VCaP (cell line): ENCODE measurements at regions not wholly inside any gene's neighbourhood (a gene's known extent, or its start where the extent isn't known, plus 50 kb on each side); places are given as distances from the start of the nearest gene placed in this dataset.

ENCODE experiments used
- H3K27ac ChIP-seq: fragments of 450-650 bp; 2 replicates; pipeline ENCODE4 v1.5.1; 2017
- TF ChIP-seq, protein P1 (sequence below): fragments of 450-650 bp; conservative IDR thresholded peaks from 2 replicates; pipeline ENCODE4 v1.5.1; 2017; ENCODE audit warnings: mild to moderate bottlenecking, moderate library complexity

GRCh38 chr6:62889240-62889639 is 322.0 kb upstream of the FKBP1C start:
- TF ChIP-seq, protein P1, sequence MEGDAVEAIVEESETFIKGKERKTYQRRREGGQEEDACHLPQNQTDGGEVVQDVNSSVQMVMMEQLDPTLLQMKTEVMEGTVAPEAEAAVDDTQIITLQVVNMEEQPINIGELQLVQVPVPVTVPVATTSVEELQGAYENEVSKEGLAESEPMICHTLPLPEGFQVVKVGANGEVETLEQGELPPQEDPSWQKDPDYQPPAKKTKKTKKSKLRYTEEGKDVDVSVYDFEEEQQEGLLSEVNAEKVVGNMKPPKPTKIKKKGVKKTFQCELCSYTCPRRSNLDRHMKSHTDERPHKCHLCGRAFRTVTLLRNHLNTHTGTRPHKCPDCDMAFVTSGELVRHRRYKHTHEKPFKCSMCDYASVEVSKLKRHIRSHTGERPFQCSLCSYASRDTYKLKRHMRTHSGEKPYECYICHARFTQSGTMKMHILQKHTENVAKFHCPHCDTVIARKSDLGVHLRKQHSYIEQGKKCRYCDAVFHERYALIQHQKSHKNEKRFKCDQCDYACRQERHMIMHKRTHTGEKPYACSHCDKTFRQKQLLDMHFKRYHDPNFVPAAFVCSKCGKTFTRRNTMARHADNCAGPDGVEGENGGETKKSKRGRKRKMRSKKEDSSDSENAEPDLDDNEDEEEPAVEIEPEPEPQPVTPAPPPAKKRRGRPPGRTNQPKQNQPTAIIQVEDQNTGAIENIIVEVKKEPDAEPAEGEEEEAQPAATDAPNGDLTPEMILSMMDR = no peak
- no peak overlapping the region for H3K27ac ChIP-seq

- TF ChIP-seq, protein P1 = peak; percentile 76
- no peak overlapping the region for H3K27ac ChIP-seq
Observed at GRCh38 chr6:62891065-62891647, 320.1 kb upstream of the FKBP1C start.

DNA sequence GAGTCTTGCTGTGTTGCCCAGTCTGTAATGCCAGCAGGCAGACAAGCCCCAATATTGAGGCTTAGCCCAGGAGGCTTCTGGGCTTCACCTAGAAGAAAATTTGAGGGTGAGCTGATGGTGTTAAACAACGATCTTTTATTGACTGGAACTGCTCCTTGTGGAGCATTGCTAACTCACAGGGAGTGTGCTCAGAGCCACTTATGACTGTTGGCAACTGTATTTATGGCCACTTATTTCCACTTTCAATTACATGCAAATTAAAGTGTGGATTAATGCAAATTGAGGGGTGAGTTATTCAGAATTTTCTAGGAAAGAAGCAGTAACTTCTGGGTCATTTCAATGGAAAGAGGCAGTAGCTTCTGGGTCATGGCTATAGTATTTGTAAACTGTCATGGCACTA is 317.2 kb upstream of the FKBP1C start:
- TF ChIP-seq, protein P1 = no peak

DNA sequence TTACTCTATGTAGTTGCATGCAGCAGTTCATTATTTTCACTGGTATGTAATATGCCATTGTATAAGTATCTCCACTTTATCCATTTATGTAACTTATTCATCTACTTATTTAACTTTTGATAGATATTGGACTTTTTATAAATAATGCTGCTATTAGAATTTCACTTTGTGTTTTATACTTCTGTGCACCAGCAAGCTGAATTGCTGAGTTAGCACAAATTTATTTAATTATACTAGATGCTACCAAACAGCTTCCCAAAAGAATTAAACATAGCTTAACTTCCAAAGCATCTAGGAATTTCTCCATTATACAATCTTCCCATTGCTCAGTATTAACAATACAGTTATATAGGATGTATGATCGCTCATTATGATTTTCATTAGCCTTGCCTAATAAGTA is 308.0 kb upstream of the FKBP1C start:
- H3K27ac ChIP-seq = no peak overlapping the region
- TF ChIP-seq, protein P1 = no peak

More for the DNA sequence above, 317.2 kb upstream of the FKBP1C start:
- H3K27ac ChIP-seq = no peak overlapping the region

GRCh38 chr6:62904687-62905086 is 306.6 kb upstream of the FKBP1C start:
- TF ChIP-seq, protein P1 = no peak
- H3K27ac ChIP-seq = no peak overlapping the region

GRCh38 chr6:62914530-62914929 is 296.7 kb upstream of the FKBP1C start:
- H3K27ac ChIP-seq = no peak overlapping the region
- TF ChIP-seq, protein P1 = no peak

DNA sequence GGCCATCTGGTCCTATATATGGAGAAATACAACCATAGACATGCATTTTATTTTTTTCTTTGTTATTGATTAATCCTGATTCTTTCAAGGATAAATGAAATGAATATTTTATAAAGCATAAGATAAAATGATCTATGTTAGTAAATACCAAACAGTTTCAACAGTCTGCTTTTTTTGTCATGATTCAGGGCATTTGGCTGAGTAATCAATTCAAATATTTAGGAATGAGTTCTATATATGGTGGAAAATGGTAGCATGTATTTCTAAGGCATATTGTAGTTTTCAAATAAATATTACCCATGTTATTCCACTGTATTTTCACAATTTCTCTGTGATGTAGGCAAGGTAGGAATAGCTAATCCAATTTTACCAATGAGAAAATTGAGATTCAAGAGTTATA is 287.5 kb upstream of the FKBP1C start:
- no peak overlapping the region for H3K27ac ChIP-seq
- TF ChIP-seq, protein P1 = no peak
